ENCODE measurements at regions not wholly inside any gene's neighbourhood (a gene's known extent, or its start where the extent isn't known, plus 50 kb on each side); places are given as distances from the start of the nearest gene placed in this dataset.

GRCh38 chr12:65712260-65713004, 111.9 kb upstream of the HMGA2 start:
- ChIA-PET CTCF (interaction anchor here (1.2 to 1.4 kb wide), 2 partner anchors 110 to 156 kb away, joined by 4 to 5 read pairs; no protein-coding TSS in a partner anchor), POLR2A (no interaction called here)
- TF ChIP-seq PRRX2 (CRISPR knock-in tag; IDR thresholded peaks at IDR 0.05): no peak
- TF ChIP-seq GRHL2 (CRISPR knock-in tag; IDR thresholded peaks at IDR 0.05; ENCODE audit: insufficient replicate concordance, severe bottlenecking): no peak
- no peak for TF ChIP-seq SP1 (CRISPR knock-in tag; conservative IDR thresholded peaks at IDR 0.05)
- no peak for TF ChIP-seq RORB (CRISPR knock-in tag; IDR thresholded peaks at IDR 0.05)
- Mint-ChIP-seq H3K9me3 (0 out of 2 replicates have a peak, but pooled peaks cover 1% of the 10 kb centered on the region), H3K27ac (no peak overlapping the region), H3K27me3 (ENCODE audit: low read depth) (no peaks in the 10 kb centered on the region), H3K4me3 (no peak overlapping the region), H3K36me3 (no peaks in the 10 kb centered on the region), H3K4me1 (peaks cover 7% of the 10 kb centered on the region; the same call in 1 of the 2 replicates)
- ATAC-seq (no peak), DNase-seq (ENCODE audit: low spot score) (no peak)

GRCh38 chr12:65715961-65716360, 108.3 kb upstream of the HMGA2 start:
- DNase-seq (ENCODE audit: low spot score): no peak

More at GRCh38 chr12:65715961-65716360, 108.3 kb upstream of the HMGA2 start:
- TF ChIP-seq ATF2 (CRISPR knock-in tag; IDR thresholded peaks at IDR 0.05; ENCODE audit: borderline replicate concordance, low read depth): no peak
- no peak for TF ChIP-seq CTCF (IDR thresholded peaks at IDR 0.05)
- TF ChIP-seq HMGXB4 (CRISPR knock-in tag; IDR thresholded peaks at IDR 0.05): no peak
- TF ChIP-seq, protein P1, sequence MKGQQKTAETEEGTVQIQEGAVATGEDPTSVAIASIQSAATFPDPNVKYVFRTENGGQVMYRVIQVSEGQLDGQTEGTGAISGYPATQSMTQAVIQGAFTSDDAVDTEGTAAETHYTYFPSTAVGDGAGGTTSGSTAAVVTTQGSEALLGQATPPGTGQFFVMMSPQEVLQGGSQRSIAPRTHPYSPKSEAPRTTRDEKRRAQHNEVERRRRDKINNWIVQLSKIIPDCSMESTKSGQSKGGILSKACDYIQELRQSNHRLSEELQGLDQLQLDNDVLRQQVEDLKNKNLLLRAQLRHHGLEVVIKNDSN (CRISPR knock-in tag; IDR thresholded peaks at IDR 0.05): no peak
- no peak for TF ChIP-seq FOXK1 (CRISPR knock-in tag; IDR thresholded peaks at IDR 0.05)
- TF ChIP-seq FOXP4 (CRISPR knock-in tag; IDR thresholded peaks at IDR 0.05): no peak
- TF ChIP-seq NFATC4 (CRISPR knock-in tag; IDR thresholded peaks at IDR 0.05): no peak
- TF ChIP-seq CBFB (CRISPR knock-in tag; IDR thresholded peaks at IDR 0.05; ENCODE audit: low read depth): no peak
- TF ChIP-seq, protein P2, sequence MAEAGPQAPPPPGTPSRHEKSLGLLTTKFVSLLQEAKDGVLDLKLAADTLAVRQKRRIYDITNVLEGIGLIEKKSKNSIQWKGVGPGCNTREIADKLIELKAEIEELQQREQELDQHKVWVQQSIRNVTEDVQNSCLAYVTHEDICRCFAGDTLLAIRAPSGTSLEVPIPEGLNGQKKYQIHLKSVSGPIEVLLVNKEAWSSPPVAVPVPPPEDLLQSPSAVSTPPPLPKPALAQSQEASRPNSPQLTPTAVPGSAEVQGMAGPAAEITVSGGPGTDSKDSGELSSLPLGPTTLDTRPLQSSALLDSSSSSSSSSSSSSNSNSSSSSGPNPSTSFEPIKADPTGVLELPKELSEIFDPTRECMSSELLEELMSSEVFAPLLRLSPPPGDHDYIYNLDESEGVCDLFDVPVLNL (CRISPR knock-in tag; IDR thresholded peaks at IDR 0.05; ENCODE audit: borderline replicate concordance, low read depth): no peak
- no peak for TF ChIP-seq KAT7 (CRISPR knock-in tag; IDR thresholded peaks at IDR 0.05; ENCODE audit: borderline replicate concordance)
- TF ChIP-seq ZNF317 (CRISPR knock-in tag; IDR thresholded peaks at IDR 0.05; ENCODE audit: borderline replicate concordance, low read depth): no peak
- no peak for TF ChIP-seq TEAD1 (CRISPR knock-in tag; IDR thresholded peaks at IDR 0.05)
- no peak for TF ChIP-seq ZNF138 (CRISPR knock-in tag; conservative IDR thresholded peaks at IDR 0.05)
- no peak for TF ChIP-seq NR1H2 (CRISPR knock-in tag; IDR thresholded peaks at IDR 0.05)
- no peak for TF ChIP-seq AFF4 (CRISPR knock-in tag; IDR thresholded peaks at IDR 0.05; ENCODE audit: borderline replicate concordance)
- ChIA-PET POLR2A (no interaction called here), CTCF (interaction anchor here (1.1 kb wide), 1 partner anchor 159 kb away, joined by 3 read pairs; no protein-coding TSS in a partner anchor)
- no peak overlapping the region for H3K4me3 Mint-ChIP-seq
- ATAC-seq: no peak
- H3K4me1 Mint-ChIP-seq: peaks cover 11% of the 10 kb centered on the region
- no peaks in the 10 kb centered on the region for H3K36me3 Mint-ChIP-seq
- no peak overlapping the region for H3K27ac Mint-ChIP-seq
- no peaks in the 10 kb centered on the region; the same call in 1 of the 2 replicates for H3K27me3 Mint-ChIP-seq (ENCODE audit: low read depth)
- 0 out of 2 replicates have a peak, but pooled peaks cover 4% of the 10 kb centered on the region for H3K9me3 Mint-ChIP-seq
